ENCODE measurements at regions not wholly inside any gene's neighbourhood (a gene's known extent, or its start where the extent isn't known, plus 50 kb on each side); places are given as distances from the start of the nearest gene placed in this dataset.

GRCh38 chr1:201708691-201709090 lies 120.3 kb upstream of the IPO9 start:
- DNase-seq (ENCODE audit: low read depth, low spot score) = no peak

DNA sequence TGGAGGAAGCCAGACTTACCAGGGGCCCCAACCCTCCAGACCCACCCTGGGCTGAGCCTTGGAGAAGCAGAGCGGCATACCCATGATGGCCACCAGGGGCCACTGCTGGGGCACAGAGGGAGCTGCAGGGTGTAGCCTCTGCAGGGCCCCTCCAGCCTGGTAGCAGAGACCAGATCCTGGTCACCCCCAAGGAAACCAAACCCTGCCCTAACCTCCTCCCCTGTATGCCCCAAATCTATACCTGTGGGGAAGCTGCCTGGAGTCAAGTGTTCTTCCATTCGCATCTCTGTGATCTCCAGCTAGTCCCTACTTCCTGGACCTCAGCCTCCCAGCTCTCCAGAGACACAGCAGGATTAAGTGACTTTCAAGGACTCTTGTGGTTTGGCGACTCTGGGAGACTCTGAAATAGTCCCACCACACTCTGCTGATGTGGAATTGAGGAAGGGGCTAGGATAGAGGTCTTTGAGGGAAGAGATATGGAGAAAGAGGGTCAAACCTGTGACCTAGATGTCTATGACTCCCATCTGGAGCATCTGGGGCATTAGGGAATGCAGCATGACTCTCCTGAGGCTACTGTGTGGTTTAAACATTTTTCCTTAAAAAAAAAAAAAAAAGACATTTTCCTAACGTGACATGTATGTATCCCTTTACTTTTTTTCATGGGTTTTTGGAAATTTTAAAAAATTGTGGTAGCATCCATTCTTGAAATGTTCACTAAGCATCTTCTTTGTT lies 119.2 kb upstream of the IPO9 start:
- DNase-seq (ENCODE audit: low read depth, low spot score) = no peak

DNA sequence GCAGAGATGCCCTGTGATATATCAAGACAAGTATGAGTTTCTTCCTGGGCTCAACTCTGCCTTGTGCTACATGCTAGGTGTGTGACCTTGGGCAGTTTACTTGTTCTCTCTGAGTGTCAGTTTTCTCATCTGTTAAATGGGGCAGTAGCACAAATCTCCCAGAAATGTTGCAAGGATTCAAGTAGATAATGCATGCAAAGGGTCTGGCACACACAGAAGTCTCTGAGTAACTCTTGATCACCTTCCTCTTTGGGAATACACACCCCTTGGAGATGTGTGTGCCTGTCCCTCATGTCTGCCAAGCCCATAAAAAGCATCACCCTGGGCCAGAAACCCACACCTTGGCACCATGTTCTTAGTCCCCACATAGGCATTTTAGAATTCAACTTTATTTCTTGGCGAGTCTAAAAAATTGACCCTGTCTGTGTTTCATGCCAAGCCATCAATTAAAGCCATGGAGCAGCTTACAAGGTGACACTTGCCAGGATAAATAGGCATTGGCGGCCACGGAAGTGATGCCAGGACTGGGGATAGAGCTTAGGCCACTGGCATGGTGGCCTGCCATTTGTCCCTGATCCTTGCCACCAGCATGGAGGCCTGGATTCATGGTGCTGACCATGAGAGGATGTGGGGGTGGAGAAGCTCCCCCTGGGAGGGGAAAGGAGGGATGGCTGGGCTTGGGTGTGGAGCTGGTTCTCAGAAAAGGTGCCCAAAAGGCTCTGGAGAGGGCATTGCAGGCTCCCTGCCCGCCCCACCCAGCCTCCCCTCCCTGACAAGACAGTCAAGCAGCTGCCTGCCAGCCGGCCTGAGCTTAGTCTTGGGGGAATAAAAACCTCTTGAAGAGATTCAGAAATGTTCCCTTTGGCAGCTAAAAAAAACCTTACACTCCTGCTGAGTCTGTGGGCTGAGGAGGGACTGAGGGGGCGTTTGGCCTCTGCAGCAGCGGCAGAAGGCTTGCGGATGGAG lies 118.0 kb upstream of the IPO9 start:
- no peak for DNase-seq (ENCODE audit: low read depth, low spot score)

DNA sequence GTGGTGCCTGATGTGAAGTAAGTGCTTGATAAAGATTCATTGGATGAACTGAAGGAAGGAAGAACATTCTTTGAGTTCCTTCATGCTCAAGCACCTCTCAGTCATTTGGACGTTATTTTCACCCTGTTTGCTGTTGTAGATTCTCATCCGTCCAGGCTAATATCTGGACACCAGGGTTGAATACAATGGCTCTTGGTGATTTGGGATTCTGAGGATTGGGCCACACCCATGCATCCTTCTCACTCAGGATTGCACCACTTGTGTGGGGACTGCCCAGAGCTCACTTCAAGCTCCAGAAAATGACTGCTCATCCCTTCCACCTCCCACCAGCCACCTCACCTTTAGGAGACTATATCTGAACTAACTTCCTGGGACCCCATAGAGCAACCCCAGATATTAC lies 117.1 kb upstream of the IPO9 start:
- no peak for DNase-seq (ENCODE audit: low read depth, low spot score)

GRCh38 chr1:201712387-201713085 lies 116.4 kb upstream of the IPO9 start:
- no peak for DNase-seq (ENCODE audit: low read depth, low spot score)

DNA sequence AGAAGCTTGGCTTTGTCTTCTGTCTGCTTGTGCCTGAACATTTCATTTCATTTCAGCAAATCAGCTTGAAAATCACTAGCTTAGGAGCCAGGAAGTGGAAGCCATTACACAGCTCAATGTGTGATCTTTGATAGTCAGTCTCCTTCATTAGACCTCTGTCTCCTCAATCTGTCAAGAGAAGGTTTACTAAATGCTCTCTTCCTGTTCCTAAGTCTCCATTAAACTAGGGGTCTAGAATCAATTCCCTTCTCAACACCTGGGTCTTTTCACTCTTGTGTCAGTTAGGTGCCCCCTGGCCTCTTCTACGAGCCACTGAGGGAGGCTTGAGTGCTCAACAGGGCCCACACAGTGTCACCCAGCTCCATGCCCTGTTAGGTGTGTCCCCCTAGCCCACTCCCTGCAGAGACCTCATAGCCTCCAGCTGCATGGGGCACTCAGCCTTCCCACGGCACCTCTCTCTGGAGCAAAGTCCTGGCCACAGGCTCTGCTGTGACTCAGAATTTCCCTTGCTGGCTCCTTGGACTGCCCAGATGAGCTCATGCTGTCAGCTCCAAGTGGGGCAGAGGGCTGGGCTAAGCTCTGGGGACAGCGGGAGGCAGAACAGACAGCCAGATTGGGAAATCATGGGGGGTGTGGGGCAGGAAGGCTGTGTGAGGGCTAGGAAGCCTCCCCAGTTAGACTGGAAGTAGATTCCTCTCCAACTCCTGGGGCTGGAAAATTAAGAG lies 115.7 kb upstream of the IPO9 start:
- DNase-seq (ENCODE audit: low read depth, low spot score) = no peak

GRCh38 chr1:201714542-201715329 lies 114.2 kb upstream of the IPO9 start:
- DNase-seq (ENCODE audit: low read depth, low spot score) = no peak

- no peak for DNase-seq (ENCODE audit: low read depth, low spot score)
Measured at GRCh38 chr1:201715351-201715750, 113.6 kb upstream of the IPO9 start.

- no peak for DNase-seq (ENCODE audit: low read depth, low spot score)
Measured at GRCh38 chr1:201715801-201716741, 112.9 kb upstream of the IPO9 start.

GRCh38 chr1:201716742-201717135 lies 112.2 kb upstream of the IPO9 start:
- DNase-seq (ENCODE audit: low read depth, low spot score) = no peak

DNA sequence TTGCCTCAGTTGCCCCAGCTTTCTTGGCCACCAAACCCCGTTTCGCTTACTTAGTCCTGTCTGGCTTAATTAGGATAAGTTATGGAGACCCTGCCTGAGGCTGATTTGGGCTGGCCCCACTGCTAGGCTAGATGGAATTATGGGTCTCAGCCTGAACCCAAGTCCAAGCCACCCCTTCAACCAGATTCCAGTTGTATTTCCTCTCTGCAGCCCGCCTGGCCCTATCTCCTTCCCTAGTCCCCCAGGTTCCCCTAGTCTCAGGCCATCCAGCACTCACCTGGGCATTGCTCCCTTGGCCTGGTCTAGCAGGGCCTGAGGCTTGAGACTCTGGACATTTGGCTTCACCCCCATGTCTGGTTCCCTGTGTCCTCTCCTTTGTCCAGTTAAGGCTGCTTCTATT lies 111.7 kb upstream of the IPO9 start:
- DNase-seq (ENCODE audit: low read depth, low spot score) = no peak

GRCh38 chr1:201718346-201719202 lies 110.4 kb upstream of the IPO9 start:
- no peak for DNase-seq (ENCODE audit: low read depth, low spot score)

DNA sequence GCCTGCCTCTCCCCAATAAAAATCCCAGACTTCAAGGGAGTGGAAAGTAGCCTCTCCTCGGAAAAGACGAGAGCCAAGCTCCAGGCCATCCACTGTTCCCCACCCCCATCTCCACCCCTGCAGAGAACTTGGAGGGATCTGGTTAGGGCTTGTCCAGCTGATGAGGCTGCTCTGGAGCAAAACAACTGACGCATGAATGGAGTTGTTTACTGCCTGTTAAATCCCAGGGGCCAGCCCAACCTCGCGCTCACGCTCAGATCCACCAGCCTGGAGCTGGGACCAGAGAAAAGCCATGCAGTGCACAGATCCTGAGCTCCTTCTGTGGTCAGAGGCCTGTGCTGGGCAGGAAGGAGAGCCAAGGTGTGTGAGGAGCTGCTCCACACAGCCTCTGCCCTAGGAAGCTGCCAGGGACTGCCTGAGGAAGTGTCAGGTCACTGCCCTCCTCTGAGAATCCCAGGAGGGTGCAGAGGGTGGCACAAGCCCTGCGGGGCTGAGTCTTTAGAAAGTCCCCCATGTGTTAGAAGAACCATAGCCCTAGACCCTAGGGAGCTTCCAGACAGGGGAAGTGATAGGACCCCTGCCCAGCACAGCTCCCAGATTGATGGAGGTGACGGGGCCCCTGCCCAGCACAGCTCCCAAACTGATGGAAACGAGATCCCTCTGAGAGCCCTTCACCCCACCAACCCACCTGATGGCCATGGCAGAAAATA lies 109.0 kb upstream of the IPO9 start:
- no peak for DNase-seq (ENCODE audit: low read depth, low spot score)

DNA sequence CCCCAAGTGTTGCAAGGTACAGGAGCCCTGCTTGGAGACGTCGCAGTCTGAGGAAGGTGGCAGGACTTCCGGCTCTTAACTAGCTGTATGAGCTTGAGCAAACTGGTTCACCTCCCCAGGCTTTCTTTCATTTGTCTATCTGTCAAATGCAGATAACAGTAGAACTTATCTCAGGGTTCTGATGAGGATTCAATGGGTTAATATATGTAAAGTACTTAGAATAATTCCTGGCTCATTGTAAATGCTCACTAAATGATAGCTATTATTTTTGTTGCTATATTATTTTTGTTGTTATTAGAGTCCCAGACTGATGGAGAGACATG lies 108.5 kb upstream of the IPO9 start:
- DNase-seq (ENCODE audit: low read depth, low spot score) = no peak

DNA sequence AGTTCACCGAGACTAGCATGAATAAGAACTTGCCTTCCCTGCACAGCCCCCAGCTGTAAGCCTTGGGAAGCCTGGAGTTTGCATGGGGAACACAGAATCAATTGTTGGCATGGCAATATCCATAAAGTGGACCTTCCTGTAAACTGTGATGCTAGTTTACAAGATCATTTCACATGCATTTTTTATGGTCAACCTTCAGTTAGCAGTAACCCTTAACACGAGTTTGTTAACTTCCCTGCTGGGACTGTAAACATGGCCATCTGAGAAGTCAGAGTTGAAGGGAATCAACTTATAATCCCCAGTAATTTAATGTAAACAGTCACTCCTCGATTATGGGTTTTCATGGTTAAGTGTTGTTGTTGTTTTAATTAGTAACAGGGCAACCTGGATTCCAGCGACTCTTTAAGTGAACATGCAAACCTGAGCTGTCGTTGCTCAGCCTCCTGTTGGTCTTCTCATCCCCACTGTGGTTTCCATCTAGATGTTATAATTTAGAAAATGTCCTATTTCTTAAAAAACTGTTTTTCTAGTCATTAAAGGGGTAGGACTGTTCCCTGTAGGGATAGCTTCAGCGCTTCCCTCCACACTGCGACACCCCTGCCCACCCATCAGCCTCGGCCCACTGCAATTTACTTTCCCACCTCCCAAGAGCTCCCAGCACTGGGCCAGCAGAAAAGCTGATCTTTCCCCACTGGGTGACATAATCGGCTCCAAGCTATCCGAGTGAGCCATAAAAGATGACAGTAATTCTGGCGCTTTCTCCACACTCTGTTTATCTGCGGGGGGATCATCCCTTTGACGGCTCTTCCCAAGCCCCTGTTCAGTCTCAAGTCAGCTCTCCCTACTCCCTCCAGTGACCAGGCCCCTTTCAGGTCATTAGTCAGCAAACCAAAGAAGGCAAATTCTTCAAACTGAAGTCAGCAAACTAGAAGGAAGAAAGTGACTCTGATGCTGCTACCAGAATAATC lies 107.6 kb upstream of the IPO9 start:
- no peak for DNase-seq (ENCODE audit: low read depth, low spot score)

- DNase-seq (ENCODE audit: low read depth, low spot score) = no peak
Measured at GRCh38 chr1:201724039-201724765, 104.8 kb upstream of the IPO9 start.

Measured in iPS DF 19.7 (cell line).